GM18511 (cell line): ENCODE measurements at regions not wholly inside any gene's neighbourhood (a gene's known extent, or its start where the extent isn't known, plus 50 kb on each side); places are given as distances from the start of the nearest gene placed in this dataset.
"Not testable (repeated sequence)": the region's sequence is repeated elsewhere in the genome, so short reads cannot be mapped to it uniquely, and the experiment has no call there.

ENCODE experiments used
- ATAC-seq: cut with Tn5 transposase; IDR thresholded peaks from one replicate; pipeline ENCODE4 v1.9.1; 2021; ENCODE audit warnings: mild to moderate bottlenecking, moderate library complexity; ENCODE audit not compliant: unreplicated experiment

GRCh38 chr6:105746509-105746908, 339.6 kb upstream of the PRDM1 start:
- ATAC-seq = peak; percentile 45

- ATAC-seq = peak; percentile 3
Observed at GRCh38 chr6:105746130-105746505, 340.0 kb upstream of the PRDM1 start.

DNA sequence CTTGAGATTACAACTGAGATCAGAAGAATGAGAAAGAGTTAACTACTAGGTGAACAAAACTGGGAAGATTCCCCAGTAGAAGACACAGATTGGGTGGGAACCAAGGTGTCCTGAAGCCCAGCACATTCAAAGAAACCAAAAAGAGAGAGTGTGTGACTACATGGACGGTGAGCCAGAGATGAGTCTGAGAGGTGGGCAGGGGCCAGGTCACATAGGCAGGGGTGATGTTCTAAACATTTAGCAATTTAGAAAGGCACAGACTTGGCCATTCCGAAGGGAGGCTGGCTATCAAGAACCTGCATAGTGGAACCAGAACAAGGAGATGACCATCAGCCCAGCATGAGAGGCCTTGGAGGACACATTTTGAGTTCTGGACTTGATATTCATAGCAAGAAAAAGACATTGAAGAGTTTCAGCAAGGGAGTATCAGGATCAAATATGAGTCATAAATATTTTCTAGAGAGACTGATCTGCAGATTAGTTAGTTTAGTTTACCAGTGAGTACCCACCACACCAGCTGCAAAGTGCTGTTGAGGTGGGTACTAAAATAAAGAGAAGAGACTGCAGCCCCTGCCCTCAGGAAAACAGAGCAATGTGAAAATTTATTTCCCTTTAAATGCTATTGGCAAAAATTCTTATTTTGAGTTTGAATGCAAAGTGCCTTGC, 340.5 kb upstream of the PRDM1 start:
- peak; percentile 67 for ATAC-seq

DNA sequence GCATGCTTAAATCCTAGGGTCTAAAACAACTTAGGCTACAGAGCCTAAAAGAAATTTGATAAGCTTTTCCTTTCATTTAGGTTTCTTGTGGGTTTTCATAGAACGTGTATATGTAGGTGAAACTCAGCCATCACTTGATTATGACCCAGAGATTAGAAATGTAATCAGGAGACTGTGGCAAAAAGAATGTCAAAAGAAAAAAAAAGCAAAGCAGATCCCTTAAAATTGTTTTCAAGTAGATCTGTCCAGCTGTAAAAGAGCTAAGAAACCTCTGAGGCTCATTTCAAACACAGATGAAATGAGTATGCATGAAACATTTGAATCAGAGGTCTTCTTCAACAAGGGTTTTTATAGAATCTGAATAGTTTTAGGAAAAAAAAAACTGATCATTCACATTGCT, 341.3 kb upstream of the PRDM1 start:
- ATAC-seq = no peak

DNA sequence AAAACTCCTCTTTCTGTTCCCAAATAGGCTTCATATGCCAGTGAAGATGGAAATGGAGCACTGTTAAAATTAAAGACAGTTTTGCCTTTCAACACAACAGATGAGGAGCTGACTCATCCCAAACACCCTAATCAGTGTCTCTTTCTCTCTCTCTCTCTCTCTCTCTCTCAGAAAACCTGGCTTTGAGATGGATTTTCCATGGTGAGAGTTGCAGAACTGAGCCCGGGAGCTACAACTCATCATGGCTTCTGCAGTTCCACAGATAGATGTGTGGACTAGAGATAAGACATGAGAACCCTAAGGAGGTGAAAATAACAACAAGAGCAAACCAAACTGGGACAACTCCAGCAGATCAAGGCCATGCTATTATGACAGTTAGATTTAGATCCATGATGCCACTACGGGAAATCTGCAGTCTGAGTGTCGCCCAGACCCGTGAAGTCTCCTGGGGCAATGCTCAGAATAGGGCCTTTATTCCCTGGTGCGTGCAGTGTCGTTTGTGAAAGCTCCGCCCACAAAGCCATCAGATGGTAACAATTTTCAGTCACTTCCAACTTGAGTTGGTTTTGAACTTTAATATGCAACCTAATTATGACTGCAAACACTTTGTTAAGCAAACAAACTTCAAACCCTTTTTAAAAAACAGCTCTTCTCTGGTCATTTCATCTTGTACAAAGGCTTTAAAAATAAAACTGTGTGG, 338.2 kb upstream of the PREP start:
- no peak for ATAC-seq

DNA sequence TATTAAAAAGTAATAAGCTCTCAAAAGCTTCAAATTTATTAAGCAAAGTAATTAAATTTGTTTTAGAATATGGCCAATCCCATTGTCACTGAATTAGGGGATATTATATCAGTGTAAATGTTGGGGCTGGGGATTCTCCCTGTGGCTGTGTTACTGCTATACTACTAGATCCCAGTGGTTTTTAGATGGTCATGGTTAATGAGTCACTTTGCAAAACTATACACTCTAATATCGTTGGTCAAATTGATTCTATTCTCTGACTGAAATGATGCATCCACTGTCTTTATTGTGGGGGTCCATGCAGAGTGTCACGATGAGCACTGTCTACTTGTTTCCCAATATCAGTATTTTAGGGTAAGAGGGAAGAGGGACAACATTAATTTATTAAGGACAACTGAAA, 336.9 kb upstream of the PREP start:
- no peak for ATAC-seq

GRCh38 chr6:105733556-105734162, 330.8 kb upstream of the PREP start:
- no peak for ATAC-seq

- ATAC-seq = no peak
Observed at GRCh38 chr6:105728995-105729394, 326.1 kb upstream of the PREP start.

DNA sequence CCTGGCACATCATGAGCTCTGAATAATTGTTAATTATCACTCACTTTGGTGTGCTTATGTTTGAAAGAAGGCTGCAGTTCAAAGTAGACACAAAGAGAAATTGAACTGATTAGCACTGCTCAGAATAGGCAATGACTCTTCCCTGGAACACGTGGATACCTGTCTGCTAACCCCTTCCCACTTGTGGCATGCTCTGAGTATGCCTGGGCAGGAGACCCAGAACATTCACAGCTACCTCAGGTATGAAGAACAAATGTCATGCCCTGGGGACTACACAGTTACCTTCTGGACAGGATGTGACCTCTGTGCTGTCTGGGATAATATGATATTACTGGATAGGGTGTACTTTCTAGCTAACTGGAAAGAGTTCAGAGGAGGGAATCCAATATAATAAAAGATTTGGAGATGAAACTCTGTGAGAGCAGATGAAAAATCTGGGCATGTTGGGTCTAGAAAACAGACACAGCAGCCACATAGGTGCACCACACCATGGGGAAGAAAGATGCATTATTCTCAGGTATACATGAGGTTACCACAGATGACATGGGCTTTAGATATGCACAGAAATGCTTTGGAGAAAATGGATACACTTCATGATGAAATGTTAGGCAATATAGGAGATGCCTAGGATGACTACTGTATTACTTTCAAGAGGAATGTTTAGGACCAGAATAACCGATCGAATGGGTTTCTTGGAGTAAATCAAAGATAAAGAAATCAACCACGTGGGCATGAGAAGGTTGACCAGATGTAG, 324.2 kb upstream of the PREP start:
- no peak for ATAC-seq

- no peak for ATAC-seq
Observed at GRCh38 chr6:105714846-105715245, 312.0 kb upstream of the PREP start.

- no peak for ATAC-seq
Observed at GRCh38 chr6:105713474-105714118, 310.7 kb upstream of the PREP start.

DNA sequence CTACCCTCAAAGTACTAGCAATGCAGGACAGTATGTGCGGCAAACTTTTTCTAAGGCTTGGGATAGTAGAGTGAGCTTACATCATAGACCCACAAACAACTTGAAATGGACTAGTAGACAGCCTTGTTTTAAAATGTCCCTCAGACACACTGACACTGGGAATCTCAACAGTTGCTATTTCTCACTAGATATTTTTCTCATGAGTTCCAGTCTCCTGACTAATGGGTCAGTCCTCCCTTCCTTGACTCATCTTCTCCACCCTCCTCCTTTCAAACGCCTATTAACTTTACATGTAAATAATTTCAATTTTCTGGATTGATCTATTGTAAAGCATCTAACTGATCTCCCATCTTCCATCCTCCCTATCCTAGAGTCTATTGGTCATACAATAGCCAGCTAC, 308.3 kb upstream of the PREP start:
- no peak for ATAC-seq

- no peak for ATAC-seq
Observed at GRCh38 chr6:105705608-105706007, 302.7 kb upstream of the PREP start.

DNA sequence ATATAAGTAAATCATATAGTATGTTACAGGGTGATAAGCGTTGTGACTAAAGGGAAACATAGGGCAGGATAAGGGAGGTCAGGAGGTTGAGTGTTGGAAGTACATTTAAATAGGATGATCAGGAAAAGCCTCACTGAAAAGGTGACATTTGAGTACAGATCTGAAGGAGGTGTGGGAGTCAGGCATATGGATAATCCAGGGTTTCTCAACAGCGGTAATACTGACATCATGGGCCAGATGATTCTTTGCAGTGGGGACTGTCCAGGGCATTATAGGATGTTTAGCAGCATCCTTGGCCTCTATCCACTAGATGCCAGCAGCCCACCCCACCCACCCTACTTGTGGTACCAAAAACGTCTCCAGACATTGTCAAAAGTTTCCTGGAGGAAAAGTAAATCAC, 292.6 kb upstream of the PREP start:
- ATAC-seq = no peak

GRCh38 chr6:105692613-105693215, 289.8 kb upstream of the PREP start:
- ATAC-seq = no peak

DNA sequence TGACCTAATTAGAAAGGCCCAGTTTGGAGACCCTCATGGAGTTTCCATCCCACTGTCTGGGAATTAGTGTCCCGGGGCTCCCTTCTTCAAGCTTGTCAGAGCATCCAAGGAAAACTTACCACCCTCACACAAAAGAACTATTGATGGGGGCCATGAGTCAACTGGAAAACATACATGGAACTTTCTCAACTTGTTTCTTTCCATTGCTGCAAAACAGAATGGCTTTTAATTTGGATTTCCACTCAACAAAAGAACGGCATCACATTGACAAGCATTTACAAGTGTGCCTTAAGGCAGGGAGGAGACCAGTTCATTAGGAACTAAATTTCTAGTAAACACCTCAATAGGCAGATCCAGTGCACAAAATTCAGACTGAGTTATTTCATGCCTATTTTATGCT, 289.1 kb upstream of the PREP start:
- ATAC-seq = no peak

DNA sequence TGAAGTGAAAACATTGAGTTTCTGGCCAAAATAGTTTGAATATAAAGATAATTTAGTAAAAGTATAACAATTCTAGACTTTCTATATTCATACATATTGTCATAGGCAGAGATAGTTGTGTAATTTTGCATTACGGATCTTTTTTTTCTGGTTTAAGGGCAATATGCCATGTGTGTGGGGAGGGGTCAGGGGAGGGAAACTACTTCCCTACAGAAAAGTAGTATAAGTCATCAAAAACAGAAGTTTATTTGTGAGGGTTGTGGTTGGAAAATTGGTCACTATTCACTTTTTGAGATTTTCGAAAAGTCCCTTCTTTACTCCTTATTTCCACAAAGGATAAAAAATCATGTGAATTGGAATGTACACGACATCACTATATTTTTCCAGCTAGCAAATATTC, 288.2 kb upstream of the PREP start:
- no peak for ATAC-seq

DNA sequence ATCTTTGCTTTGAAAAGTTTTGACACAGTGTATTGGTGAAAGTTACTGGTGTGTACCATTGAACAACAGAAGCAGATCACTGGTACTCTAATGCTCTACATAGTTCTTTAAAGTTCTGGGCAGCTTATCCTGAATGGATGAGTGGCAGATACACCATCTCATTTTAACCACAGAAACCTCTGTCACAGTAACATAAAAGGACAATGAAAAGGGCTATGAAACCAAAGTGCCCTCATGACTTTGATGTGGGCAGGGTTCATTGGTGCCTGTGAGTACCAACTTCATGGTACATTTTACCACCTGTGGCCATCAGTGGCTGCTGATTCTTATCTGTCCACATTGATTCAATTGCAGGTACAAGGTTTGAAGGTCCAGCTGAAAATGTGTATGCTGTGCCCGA, 285.7 kb upstream of the PREP start:
- no peak for ATAC-seq

DNA sequence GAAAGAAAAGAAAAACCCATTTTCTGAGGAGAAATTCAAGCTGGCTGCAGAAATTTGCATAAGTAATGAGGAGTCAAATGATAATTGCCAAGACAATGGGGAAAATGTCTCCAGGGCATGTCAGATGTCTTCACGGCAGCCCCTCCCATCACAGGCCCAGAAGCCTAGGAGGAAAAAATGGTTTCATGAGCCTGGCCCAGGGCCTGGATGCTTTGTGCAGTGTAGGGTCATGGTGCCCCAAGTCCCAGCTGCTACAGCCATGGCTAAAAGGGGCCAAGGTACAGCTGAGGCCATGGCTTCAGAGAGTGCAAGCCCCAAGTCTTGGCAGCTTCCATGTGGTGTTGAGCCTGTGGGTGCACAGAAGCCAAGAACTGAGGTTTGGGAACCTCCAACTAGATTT, 283.9 kb upstream of the PREP start:
- not testable (repeated sequence) for ATAC-seq

DNA sequence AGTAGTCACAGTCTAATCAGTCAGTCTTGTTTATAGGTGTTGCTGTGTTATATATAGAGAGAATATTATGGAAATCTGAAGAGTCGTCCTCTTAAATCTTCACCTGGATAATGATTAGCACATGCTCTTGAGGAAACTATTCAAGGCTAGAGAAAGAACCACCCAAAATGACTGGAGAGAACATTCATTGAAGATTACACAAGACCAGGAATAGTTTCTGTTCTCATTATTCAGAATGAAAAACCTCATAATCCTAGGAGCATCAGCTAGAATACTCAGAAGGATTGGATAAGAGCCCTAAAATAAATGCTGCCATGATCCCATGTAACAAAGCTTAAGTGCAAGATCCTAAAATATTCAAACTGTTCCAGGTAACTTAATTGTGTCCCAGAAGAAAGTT, 278.2 kb upstream of the PREP start:
- ATAC-seq = no peak

DNA sequence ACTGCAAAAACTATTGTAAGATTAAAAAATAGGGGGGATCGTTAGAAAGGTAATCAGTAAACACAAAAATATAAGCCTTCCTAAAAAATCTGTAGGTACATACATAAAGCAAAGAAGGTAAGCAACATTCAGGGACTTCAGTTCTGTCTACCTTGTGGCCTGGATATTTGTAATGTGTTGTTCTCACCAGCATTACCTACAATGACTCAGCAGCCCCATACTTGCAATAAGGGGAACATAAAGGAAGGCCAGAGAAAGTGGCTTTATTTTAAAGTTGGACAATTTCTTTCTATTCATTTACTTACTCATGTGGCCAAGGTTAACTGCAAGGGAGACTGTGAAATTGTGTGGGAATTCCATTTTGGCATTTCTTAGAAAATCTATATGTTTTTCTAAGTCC, 277.2 kb upstream of the PREP start:
- no peak for ATAC-seq
